Right cardiac atrium (tissue), 5 donors: ENCODE measurements at regions not wholly inside any gene's neighbourhood (a gene's known extent, or its start where the extent isn't known, plus 50 kb on each side); places are given as distances from the start of the nearest gene placed in this dataset.

Experiments used
- ATAC-seq, 2 donors: fragments of 200-7000 bp; cut with Tn5 transposase; one replicate each; pipeline versions ENCODE4 v1.8.0 to v1.9.1; 2020; ENCODE audit warnings: moderate library complexity in 2 of 2, mild to moderate bottlenecking in 1 of 2
- DNase-seq, 3 donors: peaks; one replicate each; pipeline ENCODE4 v3.0.0-alpha.2; 2020
- H3K27ac ChIP-seq: one replicate; pipeline ENCODE4 v1.5.1; 2013; ENCODE audit warnings: mild to moderate bottlenecking, low read length, control low read depth, moderate library complexity
- H3K27me3 ChIP-seq: one replicate; pipeline ENCODE4 v1.6.1; 2013; ENCODE audit not compliant: control insufficient read depth, insufficient read depth
- H3K4me1 ChIP-seq: one replicate; pipeline ENCODE4 v1.6.1; 2013; ENCODE audit warnings: low read length; ENCODE audit not compliant: control insufficient read depth, insufficient read depth
- H3K4me3 ChIP-seq: one replicate; pipeline ENCODE4 v1.5.1; 2013; ENCODE audit warnings: low read length, control low read depth
- H3K9me3 ChIP-seq: one replicate; pipeline ENCODE4 v1.6.1; 2013; ENCODE audit warnings: low read length; ENCODE audit not compliant: control insufficient read depth
- WGBS: extraction: QIAGEN DNeasy Blood & Tissue Kit; methylation state at CpG from one replicate; pipeline ENCODE4 v1.1.7; 2013; 5-methylcytosine and 5-hydroxymethylcytosine counted together
- intact Hi-C, 4 donors: fragments of 100-400 bp; cut with DNase I; formaldehyde crosslinking; loops; one replicate each; pipeline versions ENCODE4 v1.11.0 to v1.14.0; 2022 to 2023
- donor health status: healthy with polysubstance abuse.
- donor health status: DM: no; HTN: yes; CAD: no.
- donor health status: DM: no; HTN: no; CAD: no.
- donor health status: DM: no; HTN: yes; CAD: no; lungs with severe emphysema.
- donor health status: DM: yes; HTN: yes; CAD: no.

DNA sequence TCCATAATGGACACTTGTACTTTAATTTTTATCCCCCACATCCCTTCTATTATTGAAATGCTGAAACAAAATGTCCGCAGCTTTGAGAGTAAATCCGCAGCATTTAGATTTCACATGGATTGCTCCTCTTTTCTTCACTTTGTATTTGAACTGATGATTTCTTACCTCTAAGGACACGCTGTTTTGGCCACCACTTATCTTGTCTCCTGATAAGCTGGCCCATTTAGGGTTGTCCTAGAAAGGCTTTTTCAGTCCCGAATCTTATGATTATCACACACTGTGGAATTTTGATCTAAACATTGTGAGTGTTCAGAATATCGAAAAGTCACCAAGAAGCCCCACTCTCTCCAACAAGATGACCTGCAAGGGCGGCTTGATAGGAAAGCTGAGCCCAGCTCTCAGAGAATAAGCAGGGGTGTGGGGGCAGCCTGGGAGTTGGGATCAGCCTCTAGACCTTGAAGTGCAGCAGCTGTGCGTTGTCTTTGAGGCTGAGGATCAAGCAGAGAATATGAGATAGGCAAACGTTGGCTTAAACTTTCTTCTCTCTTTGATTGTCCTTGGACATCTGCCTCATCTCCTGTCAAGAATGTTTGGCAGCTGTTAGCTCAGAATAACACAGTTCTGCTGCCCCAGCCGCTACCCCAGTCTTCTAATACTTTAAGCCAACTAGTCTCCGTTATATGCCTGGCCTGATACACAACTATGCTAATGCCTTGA lies 399.7 kb upstream of the NR2F2 start:
- H3K9me3 ChIP-seq, result no peaks in the 10 kb centered on the region
- H3K27me3 ChIP-seq, result no peaks in the 10 kb centered on the region
- intact Hi-C loops, result no loop called here
- H3K27ac ChIP-seq, result no peak overlapping the region
- DNase-seq (peak in 1 of 3 donors; percentile 56), ATAC-seq (peak; percentile 59 to 81)
- H3K4me1 ChIP-seq, result no peaks in the 10 kb centered on the region
- no peak overlapping the region for H3K4me3 ChIP-seq
- 37% methylated on average over 10 of the region's 10 CpGs for WGBS

DNA sequence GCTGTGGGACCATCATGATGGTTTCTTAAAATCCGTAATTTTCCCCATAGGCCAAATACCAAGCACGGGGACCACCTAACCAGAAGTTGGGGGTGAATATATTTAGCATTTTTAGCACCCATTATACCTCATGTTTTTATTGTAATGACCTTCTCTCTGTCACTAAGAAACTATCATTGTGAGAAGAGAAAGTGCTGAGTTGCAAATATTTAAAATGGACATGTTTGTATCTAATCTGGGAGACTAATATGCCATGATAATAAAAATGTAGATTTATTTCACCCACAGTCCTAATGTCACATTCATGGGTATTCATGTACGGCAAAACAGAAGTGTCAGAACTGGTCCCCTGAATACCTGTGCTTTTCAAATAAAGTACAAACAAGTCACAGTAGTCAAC lies 398.9 kb upstream of the NR2F2 start:
- WGBS, result 90% methylated on average over 3 of the region's 3 CpGs
- H3K4me1 ChIP-seq, result no peaks in the 10 kb centered on the region
- no peaks in the 10 kb centered on the region for H3K9me3 ChIP-seq
- DNase-seq (no peak), ATAC-seq (no peak)
- no peak overlapping the region for H3K4me3 ChIP-seq
- H3K27ac ChIP-seq, result no peak overlapping the region
- H3K27me3 ChIP-seq, result no peaks in the 10 kb centered on the region
- intact Hi-C loops, result no loop called here

- DNase-seq, result no peak
- 98% methylated on average over 2 of the region's 2 CpGs for WGBS
- no peak overlapping the region for H3K27ac ChIP-seq
- H3K9me3 ChIP-seq, result no peaks in the 10 kb centered on the region
- H3K4me1 ChIP-seq, result no peaks in the 10 kb centered on the region
- intact Hi-C loops, result no loop called here
- no peak overlapping the region for H3K4me3 ChIP-seq
- H3K27me3 ChIP-seq, result no peaks in the 10 kb centered on the region
- no peak for ATAC-seq
These were observed 398.4 kb upstream of the NR2F2 start for GRCh38 chr15:95932141-95932540.

- intact Hi-C loops, result no loop called here
- Histone ChIP-seq H3K4me1 (no peaks in the 10 kb centered on the region), H3K9me3 (no peaks in the 10 kb centered on the region), H3K27me3 (no peaks in the 10 kb centered on the region), H3K27ac (no peak overlapping the region), H3K4me3 (no peak overlapping the region)
- WGBS, result 75% methylated on average over 4 of the region's 4 CpGs
- DNase-seq (no peak), ATAC-seq (no peak)
These were observed 397.8 kb upstream of the NR2F2 start for GRCh38 chr15:95932676-95933075.

GRCh38 chr15:95935852-95936251 lies 394.6 kb upstream of the NR2F2 start:
- intact Hi-C loops, result no loop called here

GRCh38 chr15:95937128-95937528 lies 393.4 kb upstream of the NR2F2 start:
- Histone ChIP-seq H3K27me3 (no peaks in the 10 kb centered on the region), H3K9me3 (no peaks in the 10 kb centered on the region), H3K27ac (no peak overlapping the region), H3K4me3 (no peak overlapping the region), H3K4me1 (no peaks in the 10 kb centered on the region)
- WGBS, result 58% methylated on average over 2 of the region's 2 CpGs
- ATAC-seq (peak; percentile 78 to 84), DNase-seq (no peak)
- intact Hi-C loops, result no loop called here

More at GRCh38 chr15:95935852-95936251, 394.6 kb upstream of the NR2F2 start:
- H3K4me3 ChIP-seq, result no peak overlapping the region
- no peaks in the 10 kb centered on the region for H3K4me1 ChIP-seq
- DNase-seq, result no peak
- no peak overlapping the region for H3K27ac ChIP-seq
- no peak for ATAC-seq
- H3K27me3 ChIP-seq, result no peaks in the 10 kb centered on the region
- WGBS, result 54% methylated on average over 2 of the region's 2 CpGs
- no peaks in the 10 kb centered on the region for H3K9me3 ChIP-seq

- Histone ChIP-seq H3K4me1 (no peaks in the 10 kb centered on the region), H3K4me3 (no peak overlapping the region), H3K27me3 (no peaks in the 10 kb centered on the region), H3K9me3 (no peaks in the 10 kb centered on the region), H3K27ac (no peak overlapping the region)
- WGBS, result 85% methylated on average over 14 of the region's 14 CpGs
- ATAC-seq (no peak), DNase-seq (peak in 1 of 3 donors; percentile 31)
- intact Hi-C loops, result no loop called here
These were observed 390.0 kb upstream of the NR2F2 start for GRCh38 chr15:95940431-95940985.

DNA sequence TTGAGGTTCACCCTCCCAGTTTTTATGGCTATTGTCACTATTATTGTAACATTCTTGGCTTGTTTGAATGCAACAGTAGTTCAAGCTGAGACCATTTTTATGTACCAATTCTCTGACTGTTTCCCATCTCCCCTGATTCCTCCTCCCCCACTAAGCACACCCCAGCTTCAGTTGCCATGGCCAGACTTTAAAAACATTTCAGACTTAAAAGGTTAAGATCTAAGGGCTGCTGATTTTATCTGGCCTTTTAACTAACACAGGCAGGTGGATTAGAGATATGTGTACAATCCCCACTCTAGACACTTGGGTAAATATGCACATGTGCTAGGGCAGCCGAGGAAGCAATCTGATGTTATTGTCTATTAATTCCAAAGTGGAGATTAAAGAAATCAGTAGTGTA lies 386.3 kb upstream of the NR2F2 start:
- H3K4me3 ChIP-seq, result no peak overlapping the region
- intact Hi-C loops, result no loop called here
- no peaks in the 10 kb centered on the region for H3K9me3 ChIP-seq
- 78% methylated on average over 1 of the region's 1 CpG for WGBS
- no peak overlapping the region for H3K27ac ChIP-seq
- no peaks in the 10 kb centered on the region for H3K4me1 ChIP-seq
- DNase-seq (no peak), ATAC-seq (no peak)
- H3K27me3 ChIP-seq, result no peaks in the 10 kb centered on the region

DNA sequence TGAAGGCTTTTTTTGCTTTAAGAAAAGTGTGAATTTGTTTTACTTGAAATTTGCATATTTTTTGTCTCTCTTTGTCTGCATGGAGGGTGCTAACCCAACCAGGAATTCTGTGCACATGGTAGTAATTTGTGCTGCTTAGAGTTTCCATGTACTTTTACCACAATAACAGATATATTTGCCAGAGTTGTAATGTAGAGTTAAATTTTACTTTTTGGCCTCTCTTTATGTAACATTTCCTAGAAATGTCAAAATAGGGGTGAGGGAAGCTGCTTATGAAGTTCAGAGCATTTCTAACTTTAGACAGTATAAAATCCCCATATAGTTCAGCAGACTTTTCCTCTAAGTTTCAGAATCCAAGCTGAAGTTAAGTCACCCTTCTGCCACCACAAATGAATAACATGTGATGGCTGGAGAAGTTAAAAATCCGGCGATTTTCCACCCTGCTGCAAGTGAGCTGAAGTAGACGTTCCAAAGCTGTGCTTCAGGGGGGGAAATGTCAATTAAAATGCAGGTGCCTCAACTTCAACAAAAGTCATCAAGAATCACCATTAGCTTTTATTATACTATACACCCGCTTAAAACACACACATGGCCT lies 385.7 kb upstream of the NR2F2 start:
- no peak for ATAC-seq
- WGBS, result 87% methylated on average over 4 of the region's 4 CpGs
- intact Hi-C loops, result no loop called here
- Histone ChIP-seq H3K9me3 (no peaks in the 10 kb centered on the region), H3K4me1 (no peaks in the 10 kb centered on the region), H3K27me3 (no peaks in the 10 kb centered on the region), H3K27ac (no peak overlapping the region), H3K4me3 (no peak overlapping the region)
- DNase-seq, result no peak

- Histone ChIP-seq H3K4me3 (no peak overlapping the region), H3K4me1 (no peaks in the 10 kb centered on the region), H3K27me3 (no peaks in the 10 kb centered on the region), H3K9me3 (no peaks in the 10 kb centered on the region), H3K27ac (no peak overlapping the region)
- WGBS, result 93% methylated on average over 2 of the region's 2 CpGs
- ATAC-seq, result no peak
- intact Hi-C loops, result no loop called here
- no peak for DNase-seq
These were observed 384.3 kb upstream of the NR2F2 start for GRCh38 chr15:95946241-95946640.

DNA sequence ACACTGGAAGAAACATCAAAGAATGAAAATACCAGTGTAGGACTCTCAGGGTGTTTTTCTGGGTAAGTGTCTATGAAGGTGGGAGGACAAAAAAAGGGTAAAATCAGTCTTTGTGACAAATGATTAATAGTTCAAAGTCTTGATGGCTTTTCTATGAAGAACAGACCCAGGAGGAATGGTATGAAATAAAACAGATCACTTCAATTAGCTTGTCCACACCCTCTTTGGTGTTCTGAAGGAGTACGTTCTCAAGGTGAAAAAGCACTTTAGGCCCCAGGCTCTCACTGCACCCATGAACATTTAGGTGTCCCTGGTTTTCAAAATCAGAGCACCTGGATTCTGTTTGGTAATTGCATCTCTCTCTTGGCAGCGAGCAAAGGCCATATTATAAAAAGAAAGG lies 383.6 kb upstream of the NR2F2 start:
- no peak overlapping the region for H3K27ac ChIP-seq
- no peaks in the 10 kb centered on the region for H3K27me3 ChIP-seq
- H3K4me1 ChIP-seq, result no peaks in the 10 kb centered on the region
- 86% methylated on average over 2 of the region's 2 CpGs for WGBS
- DNase-seq (no peak), ATAC-seq (no peak)
- intact Hi-C loops, result no loop called here
- no peak overlapping the region for H3K4me3 ChIP-seq
- H3K9me3 ChIP-seq, result no peaks in the 10 kb centered on the region
